Ishikawa (cell line): ENCODE measurements at regions not wholly inside any gene's neighbourhood (a gene's known extent, or its start where the extent isn't known, plus 50 kb on each side); places are given as distances from the start of the nearest gene placed in this dataset.

Experiments used
- EP300 ChIP-seq: IDR thresholded peaks from 2 replicates; pipeline ENCODE4 v1.6.1; 2012; ENCODE audit warnings: borderline replicate concordance
- FOXM1 ChIP-seq: IDR thresholded peaks from 2 replicates; pipeline ENCODE4 v1.6.1; 2012; ENCODE audit warnings: low read depth, borderline replicate concordance
- NFIC ChIP-seq: IDR thresholded peaks from 2 replicates; pipeline ENCODE4 v1.6.1; 2012
- RAD21 ChIP-seq: IDR thresholded peaks from 2 replicates; pipeline ENCODE4 v1.6.1; 2012; ENCODE audit warnings: low read depth
- TCF12 ChIP-seq: IDR thresholded peaks from 2 replicates; pipeline ENCODE4 v1.6.1; 2012; ENCODE audit warnings: low read depth
- TF ChIP-seq, protein P1 (sequence below): IDR thresholded peaks from 2 replicates; pipeline ENCODE4 v1.6.1; 2012

DNA sequence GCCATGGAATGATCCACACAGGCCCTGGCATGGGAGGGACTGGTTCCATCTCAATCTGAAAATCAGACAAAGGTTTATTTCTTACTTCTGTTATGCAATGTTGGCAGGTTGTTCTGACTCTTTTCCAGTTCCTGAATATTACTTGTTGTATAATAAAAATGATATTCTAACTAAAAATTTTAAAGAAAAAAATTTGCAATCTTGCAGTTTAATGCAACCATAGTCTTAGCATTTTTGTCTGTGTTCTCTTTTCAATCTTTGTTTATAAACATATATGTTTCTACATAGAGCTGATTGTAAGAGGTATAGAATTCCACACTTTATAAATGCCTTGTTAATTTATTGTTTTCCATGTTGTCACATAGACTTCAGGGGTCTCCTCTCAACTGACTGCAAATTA is 143.4 kb downstream of the RPIA start:
- TF ChIP-seq EP300, result no peak
- no peak for TF ChIP-seq RAD21
- TF ChIP-seq NFIC, result no peak
- TF ChIP-seq FOXM1, result no peak
- TF ChIP-seq TCF12, result no peak
- TF ChIP-seq, protein P1, sequence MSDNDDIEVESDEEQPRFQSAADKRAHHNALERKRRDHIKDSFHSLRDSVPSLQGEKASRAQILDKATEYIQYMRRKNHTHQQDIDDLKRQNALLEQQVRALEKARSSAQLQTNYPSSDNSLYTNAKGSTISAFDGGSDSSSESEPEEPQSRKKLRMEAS, result no peak
